Upper lobe of left lung (tissue), 4 donors: ENCODE measurements at regions not wholly inside any gene's neighbourhood (a gene's known extent, or its start where the extent isn't known, plus 50 kb on each side); places are given as distances from the start of the nearest gene placed in this dataset.

Source experiments
- EP300 ChIP-seq, 4 donors: sonication (generic); formaldehyde crosslinking; IDR thresholded peaks; one replicate each; pipeline ENCODE4 v1.5.1; 2017; ENCODE audit warnings: antibody characterized with exemption in 4 of 4, control low read depth in 2 of 4
- POLR2A ChIP-seq, 4 donors: fragments of 450-650 bp; IDR thresholded peaks; one replicate each; pipeline ENCODE4 v1.5.1; 2016 to 2017; ENCODE audit warnings: antibody characterized with exemption in 4 of 4, mild to moderate bottlenecking in 2 of 4
- POLR2AphosphoS5 ChIP-seq, 2 donors: sonication (generic); formaldehyde crosslinking; IDR thresholded peaks; one replicate each; pipeline ENCODE4 v1.5.1; 2017; ENCODE audit warnings: antibody characterized with exemption in 2 of 2
- TF ChIP-seq, protein P1 (sequence below), 6 experiments: fragments of 450-650 bp in 4 of 6; fragments of 200-600 bp in 2 of 6; sonication (generic) in 2 of 6; IDR thresholded peaks; one replicate each; pipeline ENCODE4 v1.5.1; 2016 to 2019; ENCODE audit warnings: antibody characterized with exemption in 6 of 6

GRCh38 chr13:72634859-72635258 is 92.6 kb downstream of the MZT1 start:
- TF ChIP-seq, protein P1, sequence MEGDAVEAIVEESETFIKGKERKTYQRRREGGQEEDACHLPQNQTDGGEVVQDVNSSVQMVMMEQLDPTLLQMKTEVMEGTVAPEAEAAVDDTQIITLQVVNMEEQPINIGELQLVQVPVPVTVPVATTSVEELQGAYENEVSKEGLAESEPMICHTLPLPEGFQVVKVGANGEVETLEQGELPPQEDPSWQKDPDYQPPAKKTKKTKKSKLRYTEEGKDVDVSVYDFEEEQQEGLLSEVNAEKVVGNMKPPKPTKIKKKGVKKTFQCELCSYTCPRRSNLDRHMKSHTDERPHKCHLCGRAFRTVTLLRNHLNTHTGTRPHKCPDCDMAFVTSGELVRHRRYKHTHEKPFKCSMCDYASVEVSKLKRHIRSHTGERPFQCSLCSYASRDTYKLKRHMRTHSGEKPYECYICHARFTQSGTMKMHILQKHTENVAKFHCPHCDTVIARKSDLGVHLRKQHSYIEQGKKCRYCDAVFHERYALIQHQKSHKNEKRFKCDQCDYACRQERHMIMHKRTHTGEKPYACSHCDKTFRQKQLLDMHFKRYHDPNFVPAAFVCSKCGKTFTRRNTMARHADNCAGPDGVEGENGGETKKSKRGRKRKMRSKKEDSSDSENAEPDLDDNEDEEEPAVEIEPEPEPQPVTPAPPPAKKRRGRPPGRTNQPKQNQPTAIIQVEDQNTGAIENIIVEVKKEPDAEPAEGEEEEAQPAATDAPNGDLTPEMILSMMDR (IDR thresholded peaks at IDR 0.05) = no peak
- TF ChIP-seq POLR2AphosphoS5 (IDR thresholded peaks at IDR 0.05) (no peak), POLR2A (IDR thresholded peaks at IDR 0.05) (no peak), EP300 (IDR thresholded peaks at IDR 0.05) (no peak)
